ENCODE measurements at regions not wholly inside any gene's neighbourhood (a gene's known extent, or its start where the extent isn't known, plus 50 kb on each side); places are given as distances from the start of the nearest gene placed in this dataset.
A peak's percentile ranks its signal among the peaks of the same experiment; 100 is the strongest.

DNA sequence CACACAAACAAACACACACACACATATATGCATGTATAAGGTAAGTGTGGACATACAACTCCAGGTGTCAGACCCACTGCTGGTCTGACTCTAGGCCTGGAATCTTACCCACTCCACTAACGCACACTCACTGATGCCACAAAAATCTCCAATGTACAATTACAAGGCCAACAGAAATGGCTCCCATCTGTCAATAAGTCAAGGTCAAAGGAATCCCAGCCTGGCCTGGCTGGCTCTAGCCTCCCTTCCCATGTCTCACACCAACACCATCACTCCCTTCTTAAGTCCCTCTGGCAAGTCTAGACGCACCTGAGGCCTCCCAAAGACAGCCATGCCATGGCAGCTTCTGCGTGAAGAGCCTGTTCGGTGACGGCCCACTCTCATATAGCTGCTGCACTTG is 99.2 kb upstream of the CDYL2 start:
- no peak overlapping the region for H2AFZ ChIP-seq (ENCODE audit: low read depth, low read length)
- FAIRE-seq (no peak), DNase-seq (ENCODE audit: low read depth) (no peak)
- no peaks in the 10 kb centered on the region for H3K27me3 ChIP-seq (ENCODE audit: insufficient read depth, low read length)
- Mint-ChIP-seq H3K4me1 (ENCODE audit: low read depth, unreplicated experiment) (peaks cover 6% of the 10 kb centered on the region), H3K9me3 (ENCODE audit: unreplicated experiment) (no peaks in the 10 kb centered on the region), H3K4me3 (ENCODE audit: unreplicated experiment) (no peak overlapping the region), H3K27ac (ENCODE audit: unreplicated experiment) (no peak overlapping the region), H3K27me3 (ENCODE audit: low read depth, unreplicated experiment) (peaks cover 4% of the 10 kb centered on the region), H3K36me3 (ENCODE audit: low read depth, unreplicated experiment) (no peaks in the 10 kb centered on the region)
- no peaks in the 10 kb centered on the region for H3K36me3 ChIP-seq (ENCODE audit: insufficient read depth, low read length)
- H3K9ac ChIP-seq (ENCODE audit: low read length), result no peak overlapping the region
- H3K4me3 ChIP-seq (ENCODE audit: insufficient read depth, low read depth, low read length), result no peak overlapping the region
- no peaks in the 10 kb centered on the region for H4K20me1 ChIP-seq (ENCODE audit: insufficient read depth, low read length)
- no peaks in the 10 kb centered on the region for H3K79me2 ChIP-seq (ENCODE audit: insufficient read depth, low read length)
- H3K9me3 ChIP-seq (ENCODE audit: insufficient read depth, low read depth, low read length), result no peaks in the 10 kb centered on the region
- H3K27ac ChIP-seq (ENCODE audit: low read depth, low read length), result no peak overlapping the region
- peaks cover 16% of the 10 kb centered on the region for H3K4me1 ChIP-seq (ENCODE audit: insufficient read depth, low read length)
- no peak overlapping the region for H3K4me2 ChIP-seq (ENCODE audit: low read length)
- no peak for TF ChIP-seq EZH2 (IDR thresholded peaks at IDR 0.05; ENCODE audit: insufficient read depth, low read length)
- TF ChIP-seq, protein P1, sequence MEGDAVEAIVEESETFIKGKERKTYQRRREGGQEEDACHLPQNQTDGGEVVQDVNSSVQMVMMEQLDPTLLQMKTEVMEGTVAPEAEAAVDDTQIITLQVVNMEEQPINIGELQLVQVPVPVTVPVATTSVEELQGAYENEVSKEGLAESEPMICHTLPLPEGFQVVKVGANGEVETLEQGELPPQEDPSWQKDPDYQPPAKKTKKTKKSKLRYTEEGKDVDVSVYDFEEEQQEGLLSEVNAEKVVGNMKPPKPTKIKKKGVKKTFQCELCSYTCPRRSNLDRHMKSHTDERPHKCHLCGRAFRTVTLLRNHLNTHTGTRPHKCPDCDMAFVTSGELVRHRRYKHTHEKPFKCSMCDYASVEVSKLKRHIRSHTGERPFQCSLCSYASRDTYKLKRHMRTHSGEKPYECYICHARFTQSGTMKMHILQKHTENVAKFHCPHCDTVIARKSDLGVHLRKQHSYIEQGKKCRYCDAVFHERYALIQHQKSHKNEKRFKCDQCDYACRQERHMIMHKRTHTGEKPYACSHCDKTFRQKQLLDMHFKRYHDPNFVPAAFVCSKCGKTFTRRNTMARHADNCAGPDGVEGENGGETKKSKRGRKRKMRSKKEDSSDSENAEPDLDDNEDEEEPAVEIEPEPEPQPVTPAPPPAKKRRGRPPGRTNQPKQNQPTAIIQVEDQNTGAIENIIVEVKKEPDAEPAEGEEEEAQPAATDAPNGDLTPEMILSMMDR (IDR thresholded peaks at IDR 0.05; ENCODE audit: insufficient read depth, low read depth, low read length), result no peak

DNA sequence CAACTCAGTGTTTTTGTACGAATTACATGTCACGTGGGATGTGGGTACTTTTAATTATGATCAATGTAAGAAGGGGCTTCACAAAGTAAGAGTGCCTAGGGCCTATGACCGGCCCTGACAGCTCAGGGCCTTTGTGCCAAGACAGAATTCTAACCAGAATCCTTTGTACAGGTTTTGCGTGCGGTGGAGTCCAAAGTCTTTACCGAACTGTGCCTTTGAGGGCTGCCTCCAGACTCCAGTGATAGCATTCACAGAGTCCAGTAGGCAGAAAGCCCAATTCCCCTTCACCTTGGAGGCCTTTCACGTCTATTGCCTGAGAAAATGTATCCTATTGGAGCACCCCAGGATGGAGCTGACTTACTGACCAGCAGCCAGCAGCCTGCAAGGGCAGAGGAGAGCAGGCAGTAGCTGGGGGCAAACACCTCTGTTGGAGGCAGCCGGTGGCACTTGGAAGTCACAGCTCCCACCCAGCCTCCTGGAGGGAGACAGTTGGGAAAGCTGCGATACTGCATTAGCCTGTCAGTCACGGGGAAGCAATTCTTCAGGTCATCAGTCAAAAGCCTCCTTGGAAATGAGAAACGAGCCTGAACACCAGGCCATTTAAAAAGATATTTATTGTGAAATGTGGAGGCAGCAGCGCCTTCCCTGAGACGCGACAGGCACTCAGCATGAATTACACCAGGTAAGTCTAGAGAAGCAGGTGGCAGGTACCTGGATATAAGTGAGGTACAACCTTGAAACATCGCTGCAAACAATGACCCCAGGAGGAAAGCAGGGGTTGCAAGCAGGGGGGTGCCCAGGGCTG is 98.1 kb upstream of the CDYL2 start:
- Mint-ChIP-seq H3K4me1 (ENCODE audit: low read depth, unreplicated experiment) (peaks cover 6% of the 10 kb centered on the region), H3K4me3 (ENCODE audit: unreplicated experiment) (no peak overlapping the region), H3K27me3 (ENCODE audit: low read depth, unreplicated experiment) (peaks cover 4% of the 10 kb centered on the region), H3K36me3 (ENCODE audit: low read depth, unreplicated experiment) (no peaks in the 10 kb centered on the region), H3K9me3 (ENCODE audit: unreplicated experiment) (no peaks in the 10 kb centered on the region), H3K27ac (ENCODE audit: unreplicated experiment) (no peak overlapping the region)
- H3K27me3 ChIP-seq (ENCODE audit: insufficient read depth, low read length), result no peaks in the 10 kb centered on the region
- H3K27ac ChIP-seq (ENCODE audit: low read depth, low read length), result no peak overlapping the region
- TF ChIP-seq EZH2 (IDR thresholded peaks at IDR 0.05; ENCODE audit: insufficient read depth, low read length), result no peak
- TF ChIP-seq, protein P1 (IDR thresholded peaks at IDR 0.05; ENCODE audit: insufficient read depth, low read depth, low read length), result no peak
- H3K4me1 ChIP-seq (ENCODE audit: insufficient read depth, low read length), result peaks cover 16% of the 10 kb centered on the region
- no peaks in the 10 kb centered on the region for H4K20me1 ChIP-seq (ENCODE audit: insufficient read depth, low read length)
- H3K9ac ChIP-seq (ENCODE audit: low read length), result no peak overlapping the region
- no peak overlapping the region for H3K4me3 ChIP-seq (ENCODE audit: insufficient read depth, low read depth, low read length)
- no peaks in the 10 kb centered on the region for H3K9me3 ChIP-seq (ENCODE audit: insufficient read depth, low read depth, low read length)
- no peak overlapping the region for H2AFZ ChIP-seq (ENCODE audit: low read depth, low read length)
- H3K4me2 ChIP-seq (ENCODE audit: low read length), result no peak overlapping the region
- no peak for DNase-seq (ENCODE audit: low read depth)
- no peaks in the 10 kb centered on the region for H3K36me3 ChIP-seq (ENCODE audit: insufficient read depth, low read length)
- FAIRE-seq, result no peak
- no peaks in the 10 kb centered on the region for H3K79me2 ChIP-seq (ENCODE audit: insufficient read depth, low read length)

DNA sequence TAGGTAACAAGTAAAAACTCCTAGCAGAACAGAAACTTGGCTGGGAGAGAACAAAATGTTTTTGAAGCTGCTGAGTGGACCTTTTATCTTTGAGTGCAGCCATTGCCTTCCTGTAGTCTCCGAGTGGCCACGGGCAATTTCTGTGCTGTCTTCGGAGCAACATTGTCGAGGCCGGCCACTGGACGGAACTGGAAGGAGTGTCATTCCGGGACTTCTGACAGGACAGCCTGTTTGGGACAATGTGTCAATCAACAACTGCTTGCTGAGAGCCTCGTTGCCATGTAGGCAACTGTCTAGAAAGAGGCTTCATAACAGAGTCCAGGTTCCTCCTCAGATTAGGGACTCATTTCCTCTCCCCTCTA is 96.2 kb upstream of the CDYL2 start:
- peak overlapping the region; percentile 35 for H3K4me2 ChIP-seq (ENCODE audit: low read length)
- no peak overlapping the region for H3K9ac ChIP-seq (ENCODE audit: low read length)
- TF ChIP-seq EZH2 (IDR thresholded peaks at IDR 0.05; ENCODE audit: insufficient read depth, low read length), result no peak
- TF ChIP-seq, protein P1 (IDR thresholded peaks at IDR 0.05; ENCODE audit: insufficient read depth, low read depth, low read length), result no peak
- H2AFZ ChIP-seq (ENCODE audit: low read depth, low read length), result peak overlapping the region; percentile 58
- H3K36me3 ChIP-seq (ENCODE audit: insufficient read depth, low read length), result no peaks in the 10 kb centered on the region
- H3K4me3 Mint-ChIP-seq (ENCODE audit: unreplicated experiment), result no peak overlapping the region
- peaks cover 4% of the 10 kb centered on the region for H3K27me3 Mint-ChIP-seq (ENCODE audit: low read depth, unreplicated experiment)
- H3K4me3 ChIP-seq (ENCODE audit: insufficient read depth, low read depth, low read length), result no peak overlapping the region
- peaks cover 16% of the 10 kb centered on the region for H3K4me1 ChIP-seq (ENCODE audit: insufficient read depth, low read length)
- DNase-seq (ENCODE audit: low read depth) (no peak), FAIRE-seq (no peak)
- no peaks in the 10 kb centered on the region for H3K9me3 Mint-ChIP-seq (ENCODE audit: unreplicated experiment)
- no peaks in the 10 kb centered on the region for H3K27me3 ChIP-seq (ENCODE audit: insufficient read depth, low read length)
- no peaks in the 10 kb centered on the region for H3K36me3 Mint-ChIP-seq (ENCODE audit: low read depth, unreplicated experiment)
- H3K27ac Mint-ChIP-seq (ENCODE audit: unreplicated experiment), result no peak overlapping the region
- peak overlapping the region; percentile 3 for H3K27ac ChIP-seq (ENCODE audit: low read depth, low read length)
- H4K20me1 ChIP-seq (ENCODE audit: insufficient read depth, low read length), result no peaks in the 10 kb centered on the region
- no peaks in the 10 kb centered on the region for H3K79me2 ChIP-seq (ENCODE audit: insufficient read depth, low read length)
- H3K4me1 Mint-ChIP-seq (ENCODE audit: low read depth, unreplicated experiment), result peaks cover 6% of the 10 kb centered on the region
- no peaks in the 10 kb centered on the region for H3K9me3 ChIP-seq (ENCODE audit: insufficient read depth, low read depth, low read length)
